ENCODE measurements at regions not wholly inside any gene's neighbourhood (a gene's known extent, or its start where the extent isn't known, plus 50 kb on each side); places are given as distances from the start of the nearest gene placed in this dataset.
A peak's percentile ranks its signal among the peaks of the same experiment; 100 is the strongest.

DNA sequence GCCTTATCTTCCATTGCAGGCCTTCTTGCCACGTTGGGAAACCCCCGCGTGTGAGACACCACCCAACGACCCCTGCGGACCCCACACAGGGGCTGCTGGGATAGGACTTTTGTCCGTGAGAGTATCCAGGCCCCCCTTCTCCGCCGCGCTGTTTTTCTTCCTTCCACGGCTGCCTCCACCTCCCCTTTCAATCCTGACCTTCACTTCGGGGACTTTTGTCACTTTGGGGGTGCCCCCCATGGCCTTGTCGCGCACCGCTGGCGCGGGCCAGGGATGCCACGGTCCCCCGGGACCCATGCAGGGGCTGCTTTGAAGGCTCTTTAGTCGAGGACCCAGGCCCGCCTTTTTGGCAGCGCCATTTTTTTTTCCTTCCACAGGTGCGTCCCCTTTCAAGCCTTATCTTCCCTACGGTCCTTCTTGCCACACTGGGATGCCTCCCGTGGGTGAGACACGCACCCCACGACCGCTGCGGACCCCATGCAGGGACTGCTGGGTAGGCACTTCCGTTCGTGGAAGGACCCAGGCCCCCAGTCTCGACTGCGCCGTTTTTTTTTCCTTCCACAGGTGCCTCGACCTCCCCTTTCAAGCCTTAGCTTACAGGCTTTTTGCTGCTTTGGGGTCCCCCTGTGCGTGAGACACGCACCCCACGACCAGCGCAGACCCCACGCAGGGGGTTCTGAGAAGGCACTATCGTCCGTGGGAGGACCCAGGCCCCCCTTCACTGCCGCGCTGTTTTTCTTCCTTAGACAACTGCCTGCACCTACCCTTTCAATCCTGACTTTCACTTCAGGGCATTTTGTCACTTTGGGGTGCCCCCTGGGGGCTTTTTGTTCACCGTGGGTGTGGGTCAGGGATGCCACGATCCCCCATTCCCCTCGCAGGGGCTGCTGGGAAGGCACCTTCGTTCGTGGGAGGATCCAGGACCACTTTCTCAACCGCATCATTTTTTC is 267.4 kb downstream of the ALG10 start:
- no peak for TF ChIP-seq POLR2A (IDR thresholded peaks at IDR 0.05)
- TF ChIP-seq, protein P1, sequence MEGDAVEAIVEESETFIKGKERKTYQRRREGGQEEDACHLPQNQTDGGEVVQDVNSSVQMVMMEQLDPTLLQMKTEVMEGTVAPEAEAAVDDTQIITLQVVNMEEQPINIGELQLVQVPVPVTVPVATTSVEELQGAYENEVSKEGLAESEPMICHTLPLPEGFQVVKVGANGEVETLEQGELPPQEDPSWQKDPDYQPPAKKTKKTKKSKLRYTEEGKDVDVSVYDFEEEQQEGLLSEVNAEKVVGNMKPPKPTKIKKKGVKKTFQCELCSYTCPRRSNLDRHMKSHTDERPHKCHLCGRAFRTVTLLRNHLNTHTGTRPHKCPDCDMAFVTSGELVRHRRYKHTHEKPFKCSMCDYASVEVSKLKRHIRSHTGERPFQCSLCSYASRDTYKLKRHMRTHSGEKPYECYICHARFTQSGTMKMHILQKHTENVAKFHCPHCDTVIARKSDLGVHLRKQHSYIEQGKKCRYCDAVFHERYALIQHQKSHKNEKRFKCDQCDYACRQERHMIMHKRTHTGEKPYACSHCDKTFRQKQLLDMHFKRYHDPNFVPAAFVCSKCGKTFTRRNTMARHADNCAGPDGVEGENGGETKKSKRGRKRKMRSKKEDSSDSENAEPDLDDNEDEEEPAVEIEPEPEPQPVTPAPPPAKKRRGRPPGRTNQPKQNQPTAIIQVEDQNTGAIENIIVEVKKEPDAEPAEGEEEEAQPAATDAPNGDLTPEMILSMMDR (IDR thresholded peaks at IDR 0.05), result no peak

DNA sequence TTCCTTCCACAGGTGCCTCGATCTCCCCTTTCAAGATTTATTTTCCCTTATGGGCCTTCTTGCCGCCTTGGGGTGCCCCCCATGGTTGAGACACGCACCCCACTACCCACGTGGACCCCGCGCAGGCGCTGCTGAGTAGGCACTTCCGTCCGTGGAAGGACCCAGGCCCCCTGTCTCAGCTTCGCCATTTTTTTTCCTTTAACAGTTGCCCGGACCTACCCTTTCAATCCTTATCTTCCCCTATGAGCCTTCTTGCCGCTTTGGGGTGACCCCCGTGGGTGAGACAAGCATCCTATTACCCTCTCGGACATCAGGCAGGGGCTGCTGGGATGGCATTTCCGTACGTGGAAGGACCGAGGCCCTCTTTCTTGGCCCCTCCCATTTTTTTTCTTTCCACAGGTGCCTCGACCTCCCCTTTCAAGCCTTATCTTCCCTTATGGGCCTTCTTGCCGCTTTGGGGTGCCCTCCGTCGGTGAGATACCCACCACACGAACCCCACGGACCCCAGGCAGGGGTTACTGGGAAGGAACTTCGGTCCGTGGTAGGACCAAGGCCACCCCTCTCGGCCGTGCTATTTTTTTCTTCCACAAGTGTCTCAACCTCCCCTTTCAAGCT is 268.2 kb downstream of the ALG10 start:
- H3K4me1 ChIP-seq, result no peaks in the 10 kb centered on the region
- TF ChIP-seq, protein P1 (IDR thresholded peaks at IDR 0.05), result no peak
- no peak for TF ChIP-seq POLR2A (IDR thresholded peaks at IDR 0.05)
- WGBS, 2 donors, result 46 to 51% methylated on average over 27 of the region's 27 CpGs
- no peaks in the 10 kb centered on the region for H3K27me3 ChIP-seq
- no peak overlapping the region for H3K27ac ChIP-seq
- H3K4me3 ChIP-seq, result peak overlapping the region; percentile 15 to 41
- no peak for DNase-seq
- H3K36me3 ChIP-seq (ENCODE audit: low read depth, missing control alignments), result no peaks in the 10 kb centered on the region
- no peaks in the 10 kb centered on the region for H3K9me3 ChIP-seq
- intact Hi-C loops (cut with DNase I; ENCODE audit: low total_unique reads), result no loop called here

More for the DNA sequence above, 267.4 kb downstream of the ALG10 start:
- H3K36me3 ChIP-seq (ENCODE audit: low read depth, missing control alignments), result no peaks in the 10 kb centered on the region
- no peak for DNase-seq
- no peaks in the 10 kb centered on the region for H3K4me1 ChIP-seq
- 48 to 52% methylated on average over 45 to 49 of the region's 49 CpGs for WGBS, 2 donors
- H3K27me3 ChIP-seq, result no peaks in the 10 kb centered on the region
- H3K9me3 ChIP-seq, result no peaks in the 10 kb centered on the region
- H3K4me3 ChIP-seq, result peak overlapping the region; percentile 15 to 41
- intact Hi-C loops (cut with DNase I; ENCODE audit: low total_unique reads), result no loop called here
- H3K27ac ChIP-seq, result no peak overlapping the region

DNA sequence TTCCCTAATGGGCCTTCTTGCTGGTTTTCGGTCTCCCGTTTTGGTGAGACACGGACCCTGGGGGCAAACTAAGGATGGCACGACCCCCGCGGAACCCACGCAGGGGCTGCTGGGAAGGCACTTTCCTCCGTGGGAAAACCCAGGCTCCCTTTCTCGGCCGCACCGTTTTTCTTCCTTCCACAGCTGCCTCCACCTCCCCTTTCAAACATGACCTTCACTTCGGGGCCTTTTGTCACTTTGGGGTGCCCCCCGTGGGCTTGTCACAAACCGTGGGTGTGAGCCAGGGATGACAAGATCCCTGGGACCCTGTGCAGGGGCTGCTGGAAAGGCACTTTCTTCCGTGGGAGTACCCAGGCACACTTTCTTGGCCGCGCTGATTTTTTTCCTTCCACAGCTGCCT is 268.7 kb downstream of the ALG10 start:
- peak overlapping the region in 1 of 2 donors; percentile 41 for H3K4me3 ChIP-seq
- H3K36me3 ChIP-seq (ENCODE audit: low read depth, missing control alignments), result no peaks in the 10 kb centered on the region
- TF ChIP-seq POLR2A (IDR thresholded peaks at IDR 0.05), result no peak
- TF ChIP-seq, protein P1 (IDR thresholded peaks at IDR 0.05), result no peak
- H3K9me3 ChIP-seq, result no peaks in the 10 kb centered on the region
- H3K27me3 ChIP-seq, result no peaks in the 10 kb centered on the region
- H3K4me1 ChIP-seq, result no peaks in the 10 kb centered on the region
- no peak overlapping the region for H3K27ac ChIP-seq
- DNase-seq, result no peak
- WGBS, 2 donors, result 43 to 64% methylated on average over 17 of the region's 17 CpGs
- intact Hi-C loops (cut with DNase I; ENCODE audit: low total_unique reads), result no loop called here

DNA sequence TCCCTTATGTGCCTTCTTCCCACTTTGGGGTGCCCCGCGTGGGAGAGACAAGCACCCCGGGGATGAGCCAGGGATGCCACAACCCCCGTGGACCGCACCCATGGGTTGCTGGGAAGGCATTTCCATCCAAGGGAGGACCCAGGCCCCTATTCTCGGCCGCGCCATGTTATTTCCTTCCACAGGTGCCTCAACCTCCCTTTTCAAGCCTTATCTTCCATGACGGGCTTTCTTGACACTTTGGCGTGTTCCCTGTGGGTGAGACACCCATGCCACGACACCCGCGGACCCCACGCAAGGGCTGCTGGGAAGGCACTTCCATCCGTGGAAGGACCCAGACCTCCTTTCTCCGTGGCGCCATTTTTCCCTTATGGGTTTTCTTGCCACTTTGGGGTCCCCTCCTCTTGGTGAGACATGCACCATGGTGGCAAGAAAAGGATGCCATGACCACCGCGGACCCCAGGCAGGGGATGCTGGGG is 269.2 kb downstream of the ALG10 start:
- 47 to 64% methylated on average over 17 to 19 of the region's 19 CpGs for WGBS, 2 donors
- intact Hi-C loops (cut with DNase I; ENCODE audit: low total_unique reads), result no loop called here
- Histone ChIP-seq H3K9me3 (no peaks in the 10 kb centered on the region), H3K27me3 (no peaks in the 10 kb centered on the region), H3K27ac (no peak overlapping the region), H3K36me3 (ENCODE audit: low read depth, missing control alignments) (no peaks in the 10 kb centered on the region), H3K4me3 (no peak overlapping the region), H3K4me1 (no peaks in the 10 kb centered on the region)
- DNase-seq, result no peak
- no peak for TF ChIP-seq POLR2A (IDR thresholded peaks at IDR 0.05)
- TF ChIP-seq, protein P1 (IDR thresholded peaks at IDR 0.05), result no peak

All from testis (tissue), 2 donors.